Thoracic aorta (tissue), 2 donors: ENCODE measurements at regions not wholly inside any gene's neighbourhood (a gene's known extent, or its start where the extent isn't known, plus 50 kb on each side); places are given as distances from the start of the nearest gene placed in this dataset.

Experiments
- ATAC-seq: fragments of 150-250 bp; one replicate; pipeline ENCODE4 v1.8.0; 2017; ENCODE audit warnings: low read depth; ENCODE audit not compliant: insufficient number of reproducible peaks, low FRiP score
- DNase-seq: peaks from one replicate; pipeline ENCODE4 v3.0.0-alpha.2; 2020; ENCODE audit warnings: low spot score
- H3K27ac ChIP-seq, 2 donors: fragments of 200-600 bp; sonication (generic); 1 replicate in 1 of 2; 2 replicates in 1 of 2; pipeline ENCODE4 v1.5.1; 2016; ENCODE audit warnings: mild to moderate bottlenecking in 2 of 2, moderate library complexity in 2 of 2
- H3K27me3 ChIP-seq: fragments of 200-600 bp; sonication (generic); replicated peaks from 2 replicates; pipeline ENCODE4 v1.6.0; 2016; ENCODE audit warnings: mild to moderate bottlenecking; ENCODE audit not compliant: insufficient read depth
- H3K36me3 ChIP-seq: fragments of 200-600 bp; sonication (generic); one replicate; pipeline ENCODE4 v1.5.1; 2016
- H3K4me1 ChIP-seq, 2 donors: fragments of 200-600 bp; sonication (generic); 1 replicate in 1 of 2; 2 replicates in 1 of 2; pipeline versions ENCODE4 v1.5.1 to v1.6.0; 2016; ENCODE audit warnings: low read depth in 2 of 2, mild to moderate bottlenecking in 1 of 2; ENCODE audit not compliant: control insufficient read depth in 1 of 2
- H3K4me3 ChIP-seq: fragments of 200-600 bp; sonication (generic); 2 replicates; pipeline ENCODE4 v1.5.1; 2016; ENCODE audit warnings: mild to moderate bottlenecking
- H3K9me3 ChIP-seq: fragments of 200-600 bp; sonication (generic); 2 replicates; pipeline ENCODE4 v1.5.1; 2016
- CTCF ChIP-seq: fragments of 200-600 bp; sonication (generic); IDR thresholded peaks from one replicate; pipeline ENCODE4 v1.5.1; 2019; ENCODE audit warnings: antibody characterized with exemption

DNA sequence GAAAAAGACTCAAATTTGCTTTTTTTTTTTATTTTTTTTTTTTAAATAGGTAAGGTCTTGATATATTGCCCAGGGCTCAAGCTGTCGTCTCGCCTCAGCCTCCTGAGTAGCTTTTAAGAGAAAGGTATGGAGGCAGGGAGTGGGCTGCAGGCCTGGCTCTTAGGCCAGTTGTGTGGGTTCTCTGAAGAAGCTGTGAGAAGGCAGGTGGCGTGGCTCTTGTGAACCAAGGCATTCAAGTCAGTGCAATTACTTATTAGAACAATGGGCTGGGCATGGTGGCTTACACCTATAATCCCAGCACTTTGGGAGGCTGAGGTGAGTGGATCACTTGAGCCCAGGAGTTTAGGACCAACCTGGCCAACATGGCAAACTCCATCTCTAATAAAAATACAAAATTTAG, 244.0 kb upstream of the SFRP2 start:
- Histone ChIP-seq H3K27ac (no peak overlapping the region), H3K36me3 (no peaks in the 10 kb centered on the region), H3K4me1 (no peaks in the 10 kb centered on the region), H3K27me3 (no peaks in the 10 kb centered on the region), H3K4me3 (no peak overlapping the region), H3K9me3 (no peaks in the 10 kb centered on the region)
- ATAC-seq (no peak), DNase-seq (no peak)
- TF ChIP-seq CTCF = no peak

DNA sequence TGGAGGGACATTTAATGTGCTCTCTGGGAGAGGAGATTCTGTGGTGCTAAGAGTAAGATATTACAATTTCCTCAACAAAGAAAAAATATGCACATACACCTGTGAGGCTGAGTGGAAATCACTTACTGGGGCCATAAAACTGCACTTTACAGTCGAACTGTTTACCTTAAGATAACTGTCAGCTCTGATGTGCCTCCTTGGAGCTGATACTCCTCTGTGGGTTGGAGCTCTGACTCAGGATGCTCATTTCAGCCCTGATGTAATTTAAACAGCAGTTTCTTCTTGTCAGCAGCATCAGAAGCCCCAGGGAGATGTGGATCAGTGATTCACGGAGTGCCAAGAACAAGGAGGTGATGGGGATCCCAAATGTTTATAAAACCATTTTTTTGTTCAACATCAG, 241.9 kb upstream of the SFRP2 start:
- ATAC-seq = no peak
- H3K9me3 ChIP-seq = no peaks in the 10 kb centered on the region
- H3K4me3 ChIP-seq = no peak overlapping the region
- H3K27ac ChIP-seq = no peak overlapping the region
- no peak for DNase-seq
- H3K27me3 ChIP-seq = no peaks in the 10 kb centered on the region
- H3K4me1 ChIP-seq = no peaks in the 10 kb centered on the region
- no peaks in the 10 kb centered on the region for H3K36me3 ChIP-seq
- TF ChIP-seq CTCF = no peak

DNA sequence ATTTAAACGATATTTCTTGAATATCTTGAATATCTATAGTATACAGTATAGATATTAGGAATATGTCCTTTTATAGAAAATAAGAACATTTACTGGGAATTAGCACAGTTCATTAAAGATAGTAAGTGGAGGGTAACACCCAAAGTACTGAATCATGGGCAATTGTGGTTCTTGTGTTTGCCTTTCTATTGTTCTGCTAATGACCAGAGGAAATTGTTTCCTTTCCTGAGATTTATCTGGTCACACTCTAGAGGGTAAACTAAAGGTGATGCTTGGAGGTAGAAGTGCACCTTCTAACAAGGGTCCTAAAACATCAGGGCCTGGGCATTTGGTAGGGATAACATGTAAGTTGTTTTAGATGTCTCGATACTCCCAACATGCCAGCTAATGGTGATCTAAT, 241.3 kb upstream of the SFRP2 start:
- no peaks in the 10 kb centered on the region for H3K27me3 ChIP-seq
- DNase-seq (no peak), ATAC-seq (no peak)
- H3K9me3 ChIP-seq = no peaks in the 10 kb centered on the region
- no peak overlapping the region for H3K4me3 ChIP-seq
- TF ChIP-seq CTCF = no peak
- H3K36me3 ChIP-seq = no peaks in the 10 kb centered on the region
- H3K4me1 ChIP-seq = no peaks in the 10 kb centered on the region
- no peak overlapping the region for H3K27ac ChIP-seq

DNA sequence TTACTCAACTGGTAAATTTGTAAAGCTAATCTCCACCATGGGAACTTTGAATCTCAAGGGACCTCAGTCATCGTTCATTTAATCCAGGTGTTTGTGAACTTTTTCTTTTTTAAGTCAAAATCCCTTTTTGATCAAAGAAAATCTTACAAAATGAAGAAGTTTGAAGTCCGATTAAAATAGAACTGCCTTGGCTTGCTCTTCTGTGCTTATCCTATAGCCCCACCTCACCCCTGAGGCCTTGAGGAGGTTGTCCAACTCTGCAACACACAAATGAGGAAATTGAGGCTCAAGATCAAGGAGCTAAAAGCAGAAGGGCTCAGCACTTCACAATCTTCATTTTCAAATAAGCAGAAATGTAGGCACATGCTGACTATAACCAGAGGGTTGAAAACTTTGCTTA, 240.3 kb upstream of the SFRP2 start:
- no peak for ATAC-seq

GRCh38 chr4:154025110-154025509, 236.2 kb upstream of the SFRP2 start:
- H3K27me3 ChIP-seq = no peaks in the 10 kb centered on the region
- H3K4me3 ChIP-seq = no peak overlapping the region
- no peak for TF ChIP-seq CTCF
- DNase-seq = no peak
- H3K4me1 ChIP-seq = no peaks in the 10 kb centered on the region
- no peaks in the 10 kb centered on the region for H3K9me3 ChIP-seq
- no peak overlapping the region for H3K27ac ChIP-seq
- ATAC-seq = no peak
- no peaks in the 10 kb centered on the region for H3K36me3 ChIP-seq

More for the DNA sequence above, 240.3 kb upstream of the SFRP2 start:
- H3K9me3 ChIP-seq = no peaks in the 10 kb centered on the region
- no peaks in the 10 kb centered on the region for H3K36me3 ChIP-seq
- H3K4me3 ChIP-seq = no peak overlapping the region
- H3K27ac ChIP-seq = no peak overlapping the region
- H3K4me1 ChIP-seq = no peaks in the 10 kb centered on the region
- no peak for TF ChIP-seq CTCF
- H3K27me3 ChIP-seq = no peaks in the 10 kb centered on the region
- no peak for DNase-seq
